GM12891 (cell line): ENCODE measurements at regions not wholly inside any gene's neighbourhood (a gene's known extent, or its start where the extent isn't known, plus 50 kb on each side); places are given as distances from the start of the nearest gene placed in this dataset.

Source experiments
- PAX5 ChIP-seq: IDR thresholded peaks from 2 replicates; pipeline ENCODE4 v1.6.1; 2011; ENCODE audit warnings: low read length, moderate library complexity, mild to moderate bottlenecking; ENCODE audit not compliant: insufficient read depth, severe bottlenecking
- POLR2A ChIP-seq: IDR thresholded peaks from 2 replicates; pipeline ENCODE4 v1.6.1; 2011; ENCODE audit warnings: low read depth, low read length, control low read depth
- POLR2AphosphoS5 ChIP-seq: IDR thresholded peaks from 2 replicates; pipeline ENCODE4 v1.6.1; 2011; ENCODE audit warnings: low read depth, low read length, control low read depth
- TAF1 ChIP-seq: IDR thresholded peaks from 2 replicates; pipeline ENCODE4 v1.6.1; 2011; ENCODE audit warnings: low read depth, low read length, control low read depth

DNA sequence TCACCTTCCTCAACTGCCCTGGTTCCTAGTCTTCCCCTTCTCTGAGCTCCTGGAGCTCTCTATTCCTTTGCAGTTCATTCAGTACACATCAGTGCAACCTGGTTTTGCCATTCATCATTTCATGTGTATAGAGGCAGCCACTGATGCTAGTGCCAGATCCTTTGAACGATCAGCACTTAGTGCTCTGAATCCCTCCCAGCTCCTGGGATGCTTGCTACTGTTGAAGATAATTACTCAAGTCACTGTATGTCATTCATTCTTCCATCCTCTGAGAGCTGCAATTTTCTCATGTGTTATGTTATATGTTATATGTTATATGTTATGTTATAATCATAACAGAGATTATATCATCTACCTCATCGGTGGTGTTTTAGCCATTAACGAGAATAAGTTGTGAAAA, 98.5 kb upstream of the UXS1 start:
- no peak for TF ChIP-seq PAX5
- TF ChIP-seq POLR2A, result no peak
- no peak for TF ChIP-seq TAF1
- TF ChIP-seq POLR2AphosphoS5, result no peak
